ENCODE measurements at regions not wholly inside any gene's neighbourhood (a gene's known extent, or its start where the extent isn't known, plus 50 kb on each side); places are given as distances from the start of the nearest gene placed in this dataset.

GRCh38 chr1:198007687-198008607 is 90.8 kb downstream of the LHX9 start:
- no peak for ATAC-seq
- H3K27me3 Mint-ChIP-seq: peaks cover 0 to 19% (median 3%) of the 10 kb centered on the region in 5 donors
- Histone ChIP-seq H3K9me3 (ENCODE audit: control insufficient read depth in 2 of 3, low read length in 3 of 3) (peaks cover 0 to 3% (median 0%) of the 10 kb centered on the region in 3 experiments), H3K4me3 (ENCODE audit: low read length) (no peak overlapping the region), H3K4me1 (ENCODE audit: control insufficient read depth in 2 of 2, insufficient read depth in 2 of 2, low read length in 2 of 2) (no peaks in the 10 kb centered on the region), H3K27me3 (ENCODE audit: control insufficient read depth in 2 of 2, insufficient read depth in 2 of 2, low read length in 2 of 2) (no peaks in the 10 kb centered on the region), H3K36me3 (ENCODE audit: control insufficient read depth in 2 of 3, insufficient read depth in 3 of 3, low read length in 3 of 3) (no peaks in the 10 kb centered on the region), H3K27ac (ENCODE audit: low read depth, low read length) (no peak overlapping the region)
- H3K9me3 Mint-ChIP-seq: peaks cover 0 to 25% (median 10%) of the 10 kb centered on the region in 11 donors
- CTCF ChIA-PET: no interaction called here
- H3K36me3 Mint-ChIP-seq: peaks cover 0 to 4% (median 0%) of the 10 kb centered on the region in 5 donors
- H3K4me3 Mint-ChIP-seq: no peak overlapping the region
- DNase-seq: no peak
- no peaks in the 10 kb centered on the region for H3K4me1 Mint-ChIP-seq
- POLR2A ChIA-PET: no interaction called here
- H3K27ac Mint-ChIP-seq: no peak overlapping the region
- intact Hi-C loops (cut with micrococcal nuclease): loop anchor here in 1 of 2 donors (1.0 kb wide), 1 partner anchor 42 kb away; no protein-coding TSS in a partner anchor

DNA sequence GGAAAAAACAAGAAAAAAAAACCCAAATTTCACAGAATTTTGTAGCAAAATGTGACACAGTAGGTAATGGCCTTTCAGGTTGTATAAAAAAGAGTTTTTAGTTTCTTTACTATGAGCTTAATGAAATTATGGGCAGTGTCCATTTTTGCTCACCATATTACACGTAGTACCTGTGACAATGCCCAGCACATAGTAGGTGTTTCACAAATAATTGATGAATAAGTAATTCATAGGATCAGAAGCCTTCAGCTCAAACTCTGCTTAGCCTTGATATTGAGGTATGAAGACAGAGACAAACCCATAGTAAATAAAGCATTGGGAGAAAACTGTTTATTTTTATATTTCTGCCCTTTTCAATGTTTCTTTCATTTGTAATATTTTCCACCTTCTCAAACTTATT is 97.2 kb downstream of the LHX9 start:
- Histone ChIP-seq H3K4me1 (ENCODE audit: control insufficient read depth in 2 of 2, insufficient read depth in 2 of 2, low read length in 2 of 2) (no peaks in the 10 kb centered on the region), H3K36me3 (ENCODE audit: control insufficient read depth in 2 of 3, insufficient read depth in 3 of 3, low read length in 3 of 3) (no peaks in the 10 kb centered on the region), H3K27me3 (ENCODE audit: control insufficient read depth in 2 of 2, insufficient read depth in 2 of 2, low read length in 2 of 2) (no peaks in the 10 kb centered on the region), H3K27ac (ENCODE audit: low read depth, low read length) (no peak overlapping the region), H3K9me3 (ENCODE audit: control insufficient read depth in 2 of 3, low read length in 3 of 3) (peaks cover 0 to 3% (median 0%) of the 10 kb centered on the region in 3 experiments), H3K4me3 (ENCODE audit: low read length) (no peak overlapping the region)
- Mint-ChIP-seq H3K9me3 (peaks cover 0 to 15% (median 6%) of the 10 kb centered on the region in 11 donors), H3K4me3 (no peak overlapping the region), H3K4me1 (no peaks in the 10 kb centered on the region), H3K27me3 (peaks cover 0 to 8% (median 0%) of the 10 kb centered on the region in 5 donors), H3K27ac (no peak overlapping the region), H3K36me3 (peaks cover 0 to 4% (median 0%) of the 10 kb centered on the region in 5 donors)
- ChIA-PET CTCF (no interaction called here), POLR2A (no interaction called here)
- ATAC-seq: no peak
- DNase-seq: no peak
- intact Hi-C loops (cut with micrococcal nuclease): loop anchor here in 1 of 2 donors (1.0 kb wide), 1 partner anchor 48 kb away; no protein-coding TSS in a partner anchor

DNA sequence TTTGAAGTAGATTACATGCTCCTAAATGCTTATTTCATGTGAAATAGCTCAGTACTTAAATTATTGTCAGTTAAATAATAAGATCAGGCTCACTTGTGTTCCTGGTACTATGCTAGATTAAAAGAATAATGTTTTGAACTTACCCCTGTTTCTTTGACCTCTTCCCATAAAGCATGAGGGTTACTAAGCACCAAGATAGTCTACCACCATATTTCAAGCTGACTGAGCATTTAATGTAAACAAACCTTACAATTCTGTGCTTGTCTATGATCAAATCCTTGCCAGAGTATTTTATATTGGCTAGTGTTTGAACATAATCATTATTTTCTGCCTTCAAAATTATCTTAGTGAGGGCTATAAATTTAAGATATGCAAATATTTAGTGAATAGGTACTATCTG is 98.1 kb downstream of the LHX9 start:
- no peaks in the 10 kb centered on the region for H3K36me3 ChIP-seq (ENCODE audit: control insufficient read depth in 2 of 3, insufficient read depth in 3 of 3, low read length in 3 of 3)
- no peak overlapping the region for H3K4me3 ChIP-seq (ENCODE audit: low read length)
- H3K9me3 ChIP-seq (ENCODE audit: control insufficient read depth in 2 of 3, low read length in 3 of 3): no peaks in the 10 kb centered on the region
- Mint-ChIP-seq H3K4me3 (no peak overlapping the region), H3K9me3 (peaks cover 0 to 7% (median 3%) of the 10 kb centered on the region in 11 donors), H3K27ac (no peak overlapping the region), H3K36me3 (peaks cover 0 to 3% (median 0%) of the 10 kb centered on the region in 5 donors), H3K27me3 (peaks cover 0 to 8% (median 5%) of the 10 kb centered on the region in 5 donors), H3K4me1 (no peaks in the 10 kb centered on the region)
- DNase-seq (no peak), ATAC-seq (no peak)
- CTCF ChIA-PET: no interaction called here
- intact Hi-C loops (cut with micrococcal nuclease): no loop called here
- POLR2A ChIA-PET: no interaction called here
- H3K4me1 ChIP-seq (ENCODE audit: control insufficient read depth in 2 of 2, insufficient read depth in 2 of 2, low read length in 2 of 2): no peaks in the 10 kb centered on the region
- H3K27me3 ChIP-seq (ENCODE audit: control insufficient read depth in 2 of 2, insufficient read depth in 2 of 2, low read length in 2 of 2): no peaks in the 10 kb centered on the region
- H3K27ac ChIP-seq (ENCODE audit: low read depth, low read length): no peak overlapping the region

GRCh38 chr1:198018529-198018928 is 101.4 kb downstream of the LHX9 start:
- Histone ChIP-seq H3K4me3 (ENCODE audit: low read length) (no peak overlapping the region), H3K27me3 (ENCODE audit: control insufficient read depth in 2 of 2, insufficient read depth in 2 of 2, low read length in 2 of 2) (no peaks in the 10 kb centered on the region), H3K27ac (ENCODE audit: low read depth, low read length) (no peak overlapping the region), H3K4me1 (ENCODE audit: control insufficient read depth in 2 of 2, insufficient read depth in 2 of 2, low read length in 2 of 2) (no peaks in the 10 kb centered on the region), H3K36me3 (ENCODE audit: control insufficient read depth in 2 of 3, insufficient read depth in 3 of 3, low read length in 3 of 3) (no peaks in the 10 kb centered on the region), H3K9me3 (ENCODE audit: control insufficient read depth in 2 of 3, low read length in 3 of 3) (no peaks in the 10 kb centered on the region)
- ATAC-seq (no peak), DNase-seq (no peak)
- H3K27ac Mint-ChIP-seq: no peak overlapping the region
- H3K27me3 Mint-ChIP-seq: peaks cover 0 to 10% (median 7%) of the 10 kb centered on the region in 5 donors
- POLR2A ChIA-PET: no interaction called here
- CTCF ChIA-PET: no interaction called here
- intact Hi-C loops (cut with micrococcal nuclease): no loop called here
- H3K9me3 Mint-ChIP-seq: no peaks in the 10 kb centered on the region
- no peaks in the 10 kb centered on the region for H3K36me3 Mint-ChIP-seq
- no peaks in the 10 kb centered on the region for H3K4me1 Mint-ChIP-seq
- H3K4me3 Mint-ChIP-seq: no peak overlapping the region

DNA sequence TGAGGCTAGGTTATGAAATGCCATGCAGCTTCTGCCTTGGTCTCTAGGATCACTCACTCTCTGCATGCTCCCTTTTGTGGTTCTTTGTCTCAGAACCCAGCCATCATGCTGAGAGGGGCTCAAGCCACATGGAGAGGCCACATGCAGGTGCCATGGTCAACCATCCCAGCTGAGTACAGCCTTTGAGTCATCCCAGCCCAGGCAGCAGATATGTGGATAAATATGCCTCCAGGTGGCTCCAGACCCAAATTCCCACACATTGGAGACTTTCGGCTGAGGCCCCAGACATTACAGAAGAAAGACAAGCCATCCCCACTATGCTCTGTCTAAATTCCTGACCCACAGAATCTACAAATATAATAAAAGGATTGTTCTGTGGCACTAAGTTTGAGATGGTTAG is 102.0 kb downstream of the LHX9 start:
- Histone ChIP-seq H3K36me3 (ENCODE audit: control insufficient read depth in 2 of 3, insufficient read depth in 3 of 3, low read length in 3 of 3) (no peaks in the 10 kb centered on the region), H3K27ac (ENCODE audit: low read depth, low read length) (no peak overlapping the region), H3K4me3 (ENCODE audit: low read length) (no peak overlapping the region), H3K4me1 (ENCODE audit: control insufficient read depth in 2 of 2, insufficient read depth in 2 of 2, low read length in 2 of 2) (no peaks in the 10 kb centered on the region), H3K27me3 (ENCODE audit: control insufficient read depth in 2 of 2, insufficient read depth in 2 of 2, low read length in 2 of 2) (no peaks in the 10 kb centered on the region), H3K9me3 (ENCODE audit: control insufficient read depth in 2 of 3, low read length in 3 of 3) (no peaks in the 10 kb centered on the region)
- ATAC-seq (no peak), DNase-seq (no peak)
- Mint-ChIP-seq H3K36me3 (no peaks in the 10 kb centered on the region), H3K4me1 (no peaks in the 10 kb centered on the region), H3K9me3 (no peaks in the 10 kb centered on the region), H3K27me3 (peaks cover 0 to 10% (median 3%) of the 10 kb centered on the region in 5 donors), H3K27ac (no peak overlapping the region), H3K4me3 (no peak overlapping the region)
- ChIA-PET CTCF (no interaction called here), POLR2A (no interaction called here)
- intact Hi-C loops (cut with micrococcal nuclease): no loop called here

DNA sequence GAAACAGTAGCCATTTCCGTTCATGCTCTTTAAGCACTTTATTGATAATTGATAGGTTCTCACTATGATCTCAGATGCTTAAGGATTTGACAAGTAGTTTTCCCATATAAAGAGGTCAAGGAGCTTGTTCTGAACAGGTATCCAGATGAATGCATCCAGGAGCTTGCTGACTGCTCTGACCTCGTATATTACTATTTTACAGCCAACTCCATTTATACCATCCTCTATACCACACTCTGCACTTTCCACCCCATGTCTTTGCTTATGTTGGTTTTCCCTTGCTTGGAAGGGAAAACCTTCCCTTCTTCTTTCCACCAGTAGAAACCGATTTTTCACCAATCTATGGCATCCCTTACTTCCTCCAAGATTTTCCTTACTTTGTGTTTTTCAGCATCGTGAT is 107.2 kb downstream of the LHX9 start:
- ATAC-seq: no peak
- CTCF ChIA-PET: no interaction called here
- Histone ChIP-seq H3K27me3 (ENCODE audit: control insufficient read depth in 2 of 2, insufficient read depth in 2 of 2, low read length in 2 of 2) (peaks cover 0 to 3% of the 10 kb centered on the region in 2 donors), H3K9me3 (ENCODE audit: control insufficient read depth in 2 of 3, low read length in 3 of 3) (no peaks in the 10 kb centered on the region), H3K4me1 (ENCODE audit: control insufficient read depth in 2 of 2, insufficient read depth in 2 of 2, low read length in 2 of 2) (no peaks in the 10 kb centered on the region), H3K36me3 (ENCODE audit: control insufficient read depth in 2 of 3, insufficient read depth in 3 of 3, low read length in 3 of 3) (no peaks in the 10 kb centered on the region), H3K27ac (ENCODE audit: low read depth, low read length) (no peak overlapping the region), H3K4me3 (ENCODE audit: low read length) (no peak overlapping the region)
- Mint-ChIP-seq H3K9me3 (no peaks in the 10 kb centered on the region), H3K36me3 (no peaks in the 10 kb centered on the region), H3K4me1 (no peaks in the 10 kb centered on the region), H3K27ac (no peak overlapping the region), H3K27me3 (peaks cover 5 to 25% (median 8%) of the 10 kb centered on the region in 5 donors), H3K4me3 (no peak overlapping the region)
- DNase-seq: no peak
- intact Hi-C loops (cut with micrococcal nuclease): no loop called here
- POLR2A ChIA-PET: no interaction called here

- peaks cover 0 to 3% of the 10 kb centered on the region in 2 donors for H3K27me3 ChIP-seq (ENCODE audit: control insufficient read depth in 2 of 2, insufficient read depth in 2 of 2, low read length in 2 of 2)
- Mint-ChIP-seq H3K27ac (no peak overlapping the region), H3K36me3 (no peaks in the 10 kb centered on the region), H3K4me1 (no peaks in the 10 kb centered on the region), H3K4me3 (no peak overlapping the region), H3K9me3 (no peaks in the 10 kb centered on the region), H3K27me3 (peaks cover 4 to 26% (median 6%) of the 10 kb centered on the region in 5 donors)
- no peaks in the 10 kb centered on the region for H3K36me3 ChIP-seq (ENCODE audit: control insufficient read depth in 2 of 3, insufficient read depth in 3 of 3, low read length in 3 of 3)
- POLR2A ChIA-PET: no interaction called here
- no peak for DNase-seq
- H3K9me3 ChIP-seq (ENCODE audit: control insufficient read depth in 2 of 3, low read length in 3 of 3): no peaks in the 10 kb centered on the region
- no peak for ATAC-seq
- H3K4me3 ChIP-seq (ENCODE audit: low read length): no peak overlapping the region
- intact Hi-C loops (cut with micrococcal nuclease): no loop called here
- H3K27ac ChIP-seq (ENCODE audit: low read depth, low read length): no peak overlapping the region
- CTCF ChIA-PET: no interaction called here
- no peaks in the 10 kb centered on the region for H3K4me1 ChIP-seq (ENCODE audit: control insufficient read depth in 2 of 2, insufficient read depth in 2 of 2, low read length in 2 of 2)
Measured at GRCh38 chr1:198024782-198025181, 107.6 kb downstream of the LHX9 start.
